ENCODE measurements at regions not wholly inside any gene's neighbourhood (a gene's known extent, or its start where the extent isn't known, plus 50 kb on each side); places are given as distances from the start of the nearest gene placed in this dataset.

DNA sequence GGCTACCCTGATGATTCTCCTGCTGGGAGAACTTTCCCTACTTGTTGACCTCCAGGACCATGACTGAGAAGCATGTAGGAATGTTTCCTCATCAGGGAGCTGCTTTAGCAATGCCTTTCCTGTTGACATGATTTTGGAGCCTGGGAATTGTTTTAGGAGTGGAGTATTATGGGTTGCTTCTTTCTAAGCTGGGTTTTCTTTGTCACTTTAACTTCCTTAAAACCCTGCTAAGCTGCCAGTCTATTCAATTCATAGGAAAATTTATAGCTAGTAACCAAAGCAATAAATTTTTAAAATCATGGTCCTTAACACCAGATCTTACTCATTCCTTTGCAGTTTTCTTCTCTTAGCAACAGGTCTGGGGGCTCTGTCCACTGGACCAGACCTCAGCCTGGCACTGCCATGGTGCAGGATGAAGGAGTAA, 125.6 kb upstream of the TACR1 start:
- TF ChIP-seq, protein P1, sequence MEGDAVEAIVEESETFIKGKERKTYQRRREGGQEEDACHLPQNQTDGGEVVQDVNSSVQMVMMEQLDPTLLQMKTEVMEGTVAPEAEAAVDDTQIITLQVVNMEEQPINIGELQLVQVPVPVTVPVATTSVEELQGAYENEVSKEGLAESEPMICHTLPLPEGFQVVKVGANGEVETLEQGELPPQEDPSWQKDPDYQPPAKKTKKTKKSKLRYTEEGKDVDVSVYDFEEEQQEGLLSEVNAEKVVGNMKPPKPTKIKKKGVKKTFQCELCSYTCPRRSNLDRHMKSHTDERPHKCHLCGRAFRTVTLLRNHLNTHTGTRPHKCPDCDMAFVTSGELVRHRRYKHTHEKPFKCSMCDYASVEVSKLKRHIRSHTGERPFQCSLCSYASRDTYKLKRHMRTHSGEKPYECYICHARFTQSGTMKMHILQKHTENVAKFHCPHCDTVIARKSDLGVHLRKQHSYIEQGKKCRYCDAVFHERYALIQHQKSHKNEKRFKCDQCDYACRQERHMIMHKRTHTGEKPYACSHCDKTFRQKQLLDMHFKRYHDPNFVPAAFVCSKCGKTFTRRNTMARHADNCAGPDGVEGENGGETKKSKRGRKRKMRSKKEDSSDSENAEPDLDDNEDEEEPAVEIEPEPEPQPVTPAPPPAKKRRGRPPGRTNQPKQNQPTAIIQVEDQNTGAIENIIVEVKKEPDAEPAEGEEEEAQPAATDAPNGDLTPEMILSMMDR (IDR thresholded peaks at IDR 0.05): no peak
- no peak for TF ChIP-seq POLR2A (IDR thresholded peaks at IDR 0.05)
